GM12874 (cell line): ENCODE measurements at regions not wholly inside any gene's neighbourhood (a gene's known extent, or its start where the extent isn't known, plus 50 kb on each side); places are given as distances from the start of the nearest gene placed in this dataset.

Experiments used
- CTCF ChIP-seq: IDR thresholded peaks from 2 replicates; pipeline ENCODE4 v1.5.1; 2011; ENCODE audit warnings: low read depth, mild to moderate bottlenecking, control low read depth, low read length, moderate library complexity; ENCODE audit not compliant: insufficient read depth

- TF ChIP-seq CTCF, result no peak
These were observed 224.3 kb upstream of the SLC35B3 start for GRCh38 chr6:8659404-8660189.

GRCh38 chr6:8658416-8658815, 223.1 kb upstream of the SLC35B3 start:
- no peak for TF ChIP-seq CTCF

GRCh38 chr6:8657522-8657921, 222.2 kb upstream of the SLC35B3 start:
- TF ChIP-seq CTCF, result no peak

GRCh38 chr6:8655670-8656454, 220.5 kb upstream of the SLC35B3 start:
- no peak for TF ChIP-seq CTCF

- TF ChIP-seq CTCF, result no peak
These were observed 217.4 kb upstream of the SLC35B3 start for GRCh38 chr6:8652710-8653109.

- TF ChIP-seq CTCF, result no peak
These were observed 216.7 kb upstream of the SLC35B3 start for GRCh38 chr6:8651998-8652397.

GRCh38 chr6:8645212-8645611, 209.9 kb upstream of the SLC35B3 start:
- TF ChIP-seq CTCF, result no peak
